ENCODE measurements at regions not wholly inside any gene's neighbourhood (a gene's known extent, or its start where the extent isn't known, plus 50 kb on each side); places are given as distances from the start of the nearest gene placed in this dataset.

DNA sequence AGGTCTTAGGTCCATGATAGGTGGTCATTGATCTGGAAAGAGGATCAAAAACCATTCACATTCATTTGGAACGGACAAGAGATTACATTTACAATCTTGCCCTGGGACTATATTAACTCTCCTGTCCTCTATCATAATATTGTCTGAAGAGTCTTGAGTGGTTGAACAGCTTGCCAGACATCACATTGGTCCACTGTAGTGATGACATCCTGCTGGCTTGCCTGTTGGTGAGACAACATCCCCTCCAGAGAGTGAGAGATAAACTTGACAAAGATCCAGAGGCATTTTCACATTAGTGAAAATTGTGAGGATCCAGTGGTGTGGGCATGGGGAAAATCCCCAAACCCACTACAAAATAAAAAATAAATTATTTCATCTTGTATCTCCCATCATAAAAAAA lies 155.7 kb upstream of the LEF1 start:
- Histone ChIP-seq H4K20me1 (replicated peaks; ENCODE audit: control insufficient read depth, extremely low read depth, insufficient read depth, low read length) (no peaks in the 10 kb centered on the region), H3K4me3 (replicated peaks in 1 of 3; ENCODE audit: insufficient read depth in 1 of 3, low read depth in 1 of 3, low read length in 3 of 3) (no peak overlapping the region), H2AFZ (ENCODE audit: low read depth, low read length) (no peak overlapping the region), H3K27me3 (ENCODE audit: control insufficient read depth in 2 of 2, insufficient read depth in 2 of 2, low read length in 2 of 2) (no peaks in the 10 kb centered on the region), H3K9me3 (replicated peaks; ENCODE audit: control insufficient read depth, insufficient read depth, low read length) (no peaks in the 10 kb centered on the region), H3K36me3 (ENCODE audit: control insufficient read depth in 2 of 2, extremely low read depth in 1 of 2, insufficient read depth in 2 of 2, low read length in 2 of 2) (no peaks in the 10 kb centered on the region), H3K79me2 (ENCODE audit: control insufficient read depth, insufficient read depth, low read length) (no peaks in the 10 kb centered on the region), H3K9me1 (replicated peaks; ENCODE audit: control insufficient read depth, extremely low read depth, insufficient read depth, low read length) (no peaks in the 10 kb centered on the region), H3K27ac (ENCODE audit: insufficient read depth, low read depth, low read length) (no peak overlapping the region), H3K9ac (replicated peaks; ENCODE audit: extremely low read depth, insufficient read depth, low read length) (no peak overlapping the region), H3K4me2 (ENCODE audit: insufficient read depth, low read length) (no peak overlapping the region), H3K4me1 (ENCODE audit: control insufficient read depth, extremely low read depth, insufficient read depth, low read length) (no peaks in the 10 kb centered on the region)
- intact Hi-C loops (cut with micrococcal nuclease): no loop called here
- FAIRE-seq (no peak), DNase-seq (ENCODE audit: low read depth, low spot score) (no peak)
- dilution Hi-C loops (cut with MboI; ENCODE audit: extremely low pct_ligation_motif_present, low sequenced_read_pairs): no loop called here
- CTCF ChIA-PET: no interaction called here
- POLR2A ChIA-PET: no interaction called here
- TF ChIP-seq EZH2 (IDR thresholded peaks at IDR 0.05; ENCODE audit: borderline replicate concordance, low read depth, low read length, severe bottlenecking) (no peak), JUN (IDR thresholded peaks at IDR 0.05; ENCODE audit: borderline replicate concordance, insufficient read depth, insufficient read length, low read depth) (no peak), GATA2 (IDR thresholded peaks at IDR 0.05; ENCODE audit: insufficient read depth, insufficient read length, low read depth, low read length) (no peak), FOS (IDR thresholded peaks at IDR 0.05; ENCODE audit: borderline replicate concordance, insufficient read depth, low read length) (no peak), MYC (IDR thresholded peaks at IDR 0.05; ENCODE audit: low read depth, low read length) (no peak)
- no TSS peak for BruUV-seq (replicated peaks)

DNA sequence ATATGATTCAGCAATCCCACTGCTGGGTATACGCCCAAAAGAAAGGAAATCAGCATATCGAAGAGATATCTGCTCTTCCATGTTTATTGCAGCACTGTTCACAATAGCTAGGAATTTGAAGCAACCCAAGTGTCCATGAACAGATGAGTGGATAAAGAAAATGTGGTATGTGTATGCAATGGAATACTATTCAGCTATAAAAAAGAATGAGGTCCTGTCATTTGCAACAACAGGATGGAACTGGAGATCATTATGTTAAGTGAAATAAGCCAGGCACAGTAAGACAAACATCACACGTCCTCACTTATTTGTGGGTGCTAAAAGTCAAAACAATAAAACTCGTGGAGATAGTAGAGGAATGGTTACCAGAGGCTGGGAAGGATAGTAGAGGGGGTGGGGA lies 153.8 kb upstream of the LEF1 start:
- Histone ChIP-seq H3K4me2 (ENCODE audit: insufficient read depth, low read length) (no peak overlapping the region), H4K20me1 (replicated peaks; ENCODE audit: control insufficient read depth, extremely low read depth, insufficient read depth, low read length) (no peaks in the 10 kb centered on the region), H3K9me1 (replicated peaks; ENCODE audit: control insufficient read depth, extremely low read depth, insufficient read depth, low read length) (no peaks in the 10 kb centered on the region), H3K79me2 (ENCODE audit: control insufficient read depth, insufficient read depth, low read length) (no peaks in the 10 kb centered on the region), H2AFZ (ENCODE audit: low read depth, low read length) (no peak overlapping the region), H3K36me3 (ENCODE audit: control insufficient read depth in 2 of 2, extremely low read depth in 1 of 2, insufficient read depth in 2 of 2, low read length in 2 of 2) (no peaks in the 10 kb centered on the region), H3K4me1 (ENCODE audit: control insufficient read depth, extremely low read depth, insufficient read depth, low read length) (no peaks in the 10 kb centered on the region), H3K4me3 (replicated peaks in 1 of 3; ENCODE audit: insufficient read depth in 1 of 3, low read depth in 1 of 3, low read length in 3 of 3) (no peak overlapping the region), H3K9ac (replicated peaks; ENCODE audit: extremely low read depth, insufficient read depth, low read length) (no peak overlapping the region), H3K9me3 (replicated peaks; ENCODE audit: control insufficient read depth, insufficient read depth, low read length) (no peaks in the 10 kb centered on the region), H3K27me3 (ENCODE audit: control insufficient read depth in 2 of 2, insufficient read depth in 2 of 2, low read length in 2 of 2) (no peaks in the 10 kb centered on the region), H3K27ac (ENCODE audit: insufficient read depth, low read depth, low read length) (no peak overlapping the region)
- ChIA-PET POLR2A (no interaction called here), CTCF (no interaction called here)
- dilution Hi-C loops (cut with MboI; ENCODE audit: extremely low pct_ligation_motif_present, low sequenced_read_pairs): no loop called here
- BruUV-seq (replicated peaks): no TSS peak
- TF ChIP-seq MYC (IDR thresholded peaks at IDR 0.05; ENCODE audit: low read depth, low read length): no peak
- no peak for TF ChIP-seq POLR2AphosphoS5 (IDR thresholded peaks at IDR 0.05; ENCODE audit: insufficient read depth, low read depth, low read length)
- TF ChIP-seq, protein P1, sequence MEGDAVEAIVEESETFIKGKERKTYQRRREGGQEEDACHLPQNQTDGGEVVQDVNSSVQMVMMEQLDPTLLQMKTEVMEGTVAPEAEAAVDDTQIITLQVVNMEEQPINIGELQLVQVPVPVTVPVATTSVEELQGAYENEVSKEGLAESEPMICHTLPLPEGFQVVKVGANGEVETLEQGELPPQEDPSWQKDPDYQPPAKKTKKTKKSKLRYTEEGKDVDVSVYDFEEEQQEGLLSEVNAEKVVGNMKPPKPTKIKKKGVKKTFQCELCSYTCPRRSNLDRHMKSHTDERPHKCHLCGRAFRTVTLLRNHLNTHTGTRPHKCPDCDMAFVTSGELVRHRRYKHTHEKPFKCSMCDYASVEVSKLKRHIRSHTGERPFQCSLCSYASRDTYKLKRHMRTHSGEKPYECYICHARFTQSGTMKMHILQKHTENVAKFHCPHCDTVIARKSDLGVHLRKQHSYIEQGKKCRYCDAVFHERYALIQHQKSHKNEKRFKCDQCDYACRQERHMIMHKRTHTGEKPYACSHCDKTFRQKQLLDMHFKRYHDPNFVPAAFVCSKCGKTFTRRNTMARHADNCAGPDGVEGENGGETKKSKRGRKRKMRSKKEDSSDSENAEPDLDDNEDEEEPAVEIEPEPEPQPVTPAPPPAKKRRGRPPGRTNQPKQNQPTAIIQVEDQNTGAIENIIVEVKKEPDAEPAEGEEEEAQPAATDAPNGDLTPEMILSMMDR (IDR thresholded peaks at IDR 0.05; ENCODE audit: extremely low read depth in 1 of 2, insufficient read depth in 1 of 2, low read depth in 1 of 2, low read length in 2 of 2): no peak
- TF ChIP-seq FOS (IDR thresholded peaks at IDR 0.05; ENCODE audit: borderline replicate concordance, insufficient read depth, low read length): no peak
- TF ChIP-seq JUN (IDR thresholded peaks at IDR 0.05; ENCODE audit: borderline replicate concordance, insufficient read depth, insufficient read length, low read depth): no peak
- TF ChIP-seq, protein P2, sequence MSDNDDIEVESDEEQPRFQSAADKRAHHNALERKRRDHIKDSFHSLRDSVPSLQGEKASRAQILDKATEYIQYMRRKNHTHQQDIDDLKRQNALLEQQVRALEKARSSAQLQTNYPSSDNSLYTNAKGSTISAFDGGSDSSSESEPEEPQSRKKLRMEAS (IDR thresholded peaks at IDR 0.05; ENCODE audit: insufficient read depth, insufficient read length): no peak
- no peak for TF ChIP-seq GATA2 (IDR thresholded peaks at IDR 0.05; ENCODE audit: insufficient read depth, insufficient read length, low read depth, low read length)
- TF ChIP-seq POLR2A (IDR thresholded peaks at IDR 0.05; ENCODE audit: low read depth, low read length): no peak
- TF ChIP-seq EZH2 (IDR thresholded peaks at IDR 0.05; ENCODE audit: borderline replicate concordance, low read depth, low read length, severe bottlenecking): no peak
- intact Hi-C loops (cut with micrococcal nuclease): no loop called here
- no peak for DNase-seq (ENCODE audit: low read depth, low spot score)
- FAIRE-seq: no peak

All from endothelial cell of umbilical vein (primary cell).